Mesendoderm (in vitro differentiated cells): ENCODE measurements at regions not wholly inside any gene's neighbourhood (a gene's known extent, or its start where the extent isn't known, plus 50 kb on each side); places are given as distances from the start of the nearest gene placed in this dataset.
"Not testable (repeated sequence)": the region's sequence is repeated elsewhere in the genome, so short reads cannot be mapped to it uniquely, and the experiment has no call there.

Experiments
- DNase-seq: peaks from one replicate; pipeline ENCODE4 v3.0.0; 2013
- H2AK5ac ChIP-seq: 2 replicates; pipeline ENCODE4 v1.6.1; 2013; ENCODE audit warnings: low read length, inconsistent platforms
- H2BK120ac ChIP-seq: 2 replicates; pipeline ENCODE4 v1.6.1; 2013; ENCODE audit warnings: low read depth, mild to moderate bottlenecking, low read length, moderate library complexity, mixed read lengths
- H2BK15ac ChIP-seq: replicated peaks from 2 replicates; pipeline ENCODE4 v1.6.1; 2013; ENCODE audit warnings: low read depth, mild to moderate bottlenecking, moderate library complexity
- H2BK5ac ChIP-seq: 2 replicates; pipeline ENCODE4 v1.6.1; 2013; ENCODE audit warnings: low read length, inconsistent platforms
- H3K18ac ChIP-seq: 2 replicates; pipeline ENCODE4 v1.6.1; 2013; ENCODE audit warnings: mild to moderate bottlenecking, low read length, mixed read lengths
- H3K23ac ChIP-seq: one replicate; pipeline ENCODE4 v1.6.1; 2013; ENCODE audit warnings: low read length
- H3K27ac ChIP-seq: 2 replicates; pipeline ENCODE4 v1.5.1; 2013; ENCODE audit warnings: low read depth, mild to moderate bottlenecking, inconsistent platforms, low read length, moderate library complexity
- H3K27me3 ChIP-seq: 2 replicates; pipeline ENCODE4 v1.6.1; 2013; ENCODE audit warnings: low read length, control low read depth, mild to moderate bottlenecking, inconsistent platforms; ENCODE audit not compliant: insufficient read depth, poor library complexity
- H3K36me3 ChIP-seq: 2 replicates; pipeline ENCODE4 v1.6.1; 2013; ENCODE audit warnings: low read length, inconsistent platforms; ENCODE audit not compliant: control insufficient read depth, insufficient read depth
- H3K4ac ChIP-seq: one replicate; pipeline ENCODE4 v1.6.1; 2013; ENCODE audit warnings: low read depth, mild to moderate bottlenecking, low read length, moderate library complexity
- H3K4me1 ChIP-seq: 2 replicates; pipeline ENCODE4 v1.6.1; 2013; ENCODE audit warnings: low read depth, low read length, inconsistent platforms; ENCODE audit not compliant: control insufficient read depth
- H3K4me2 ChIP-seq: 2 replicates; pipeline ENCODE4 v1.6.1; 2013; ENCODE audit warnings: low read length
- H3K4me3 ChIP-seq: 2 replicates; pipeline ENCODE4 v1.5.1; 2013; ENCODE audit warnings: mild to moderate bottlenecking, low read length
- H3K56ac ChIP-seq: one replicate; pipeline ENCODE4 v1.6.1; 2013; ENCODE audit warnings: low read length
- H3K79me1 ChIP-seq: 2 replicates; pipeline ENCODE4 v1.6.1; 2013; ENCODE audit warnings: low read length, inconsistent platforms
- H3K79me2 ChIP-seq: 2 replicates; pipeline ENCODE4 v1.6.1; 2013; ENCODE audit warnings: mild to moderate bottlenecking, low read length; ENCODE audit not compliant: control insufficient read depth, insufficient read depth
- H3K9ac ChIP-seq: 2 replicates; pipeline ENCODE4 v1.6.1; 2013; ENCODE audit warnings: low read length, inconsistent platforms
- H4K5ac ChIP-seq: one replicate; pipeline ENCODE4 v1.6.1; 2013; ENCODE audit warnings: low read length
- H4K8ac ChIP-seq: one replicate; pipeline ENCODE4 v1.6.1; 2013; ENCODE audit warnings: low read depth, mild to moderate bottlenecking, control low read depth, low read length, moderate library complexity
- WGBS: extraction: QIAGEN DNeasy Blood & Tissue Kit; methylation state at CpG from one replicate; pipeline ENCODE4 v1.1.7; 2013; ENCODE audit warnings: low lambda C conversion rate, missing lambda C conversion rate; ENCODE audit not compliant: insufficient coverage; ENCODE audit errors: extremely low coverage; 5-methylcytosine and 5-hydroxymethylcytosine counted together

DNA sequence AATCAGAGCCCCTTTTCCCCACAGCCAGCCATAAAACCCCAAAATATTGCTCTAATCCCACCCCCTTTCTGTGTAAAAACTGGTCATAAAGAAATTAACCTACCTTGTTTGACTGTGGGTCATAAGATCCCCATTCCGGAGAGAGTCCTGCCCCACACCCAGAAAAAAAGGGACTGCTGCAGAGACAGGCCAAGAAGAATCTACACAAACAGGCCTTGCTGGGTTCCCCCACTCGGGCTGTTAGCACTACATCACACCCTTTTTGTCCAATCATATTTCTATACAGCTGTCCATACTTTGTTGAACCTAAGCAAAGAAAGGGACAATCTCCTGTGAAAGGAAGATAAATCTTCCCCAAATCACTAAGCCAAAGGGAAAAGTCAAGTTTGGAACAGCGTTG lies 84.4 kb upstream of the MFGE8 start:
- Histone ChIP-seq H3K18ac (no peak overlapping the region), H2BK5ac (no peak overlapping the region), H3K4me1 (no peaks in the 10 kb centered on the region), H3K4me2 (no peak overlapping the region), H3K79me2 (no peaks in the 10 kb centered on the region), H3K23ac (no peak overlapping the region), H2AK5ac (no peak overlapping the region), H2BK120ac (no peak overlapping the region), H3K27me3 (no peaks in the 10 kb centered on the region), H3K56ac (no peak overlapping the region), H3K36me3 (no peaks in the 10 kb centered on the region), H2BK15ac (no peak overlapping the region), H4K5ac (no peak overlapping the region), H3K79me1 (no peaks in the 10 kb centered on the region), H3K27ac (no peak overlapping the region), H3K4ac (no peak overlapping the region), H4K8ac (no peak overlapping the region), H3K4me3 (no peak overlapping the region), H3K9ac (no peak overlapping the region)
- DNase-seq, result no peak
- no CpG with 5 or more reads among the region's 3 CpGs for WGBS

DNA sequence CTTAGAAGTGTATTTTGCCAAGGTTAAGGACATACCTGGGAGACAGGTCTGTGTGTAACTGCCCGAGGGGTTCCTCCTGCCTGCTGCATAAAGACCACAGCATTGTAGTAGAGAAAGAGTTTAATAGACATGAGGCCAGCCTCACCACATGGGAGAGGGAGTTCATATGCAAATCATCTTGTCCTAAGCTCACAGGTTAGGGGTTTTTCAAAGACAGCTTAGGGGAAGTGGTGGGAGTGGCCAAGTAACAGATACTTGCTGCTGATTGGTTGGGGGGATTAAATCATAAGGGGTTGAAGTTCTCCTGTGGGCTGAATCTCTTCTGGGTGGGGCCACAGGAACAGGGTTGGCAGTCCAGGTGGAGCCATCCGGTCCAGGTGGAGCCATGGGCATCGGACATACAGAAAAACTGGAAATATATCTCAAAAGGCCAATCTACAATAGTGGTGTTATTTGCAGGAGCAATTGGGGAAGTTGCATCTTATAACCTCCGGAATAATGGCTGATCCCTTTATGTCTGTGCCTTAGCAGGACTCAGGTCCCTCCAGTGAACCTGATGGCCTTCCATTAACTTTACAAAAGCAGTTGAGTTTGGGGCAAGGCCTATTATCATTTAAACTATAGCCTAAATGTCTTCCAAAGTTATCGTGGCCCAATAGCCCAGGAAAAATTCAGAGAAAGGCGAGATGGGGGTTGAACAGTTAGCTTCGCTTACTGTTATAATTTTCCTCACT lies 86.0 kb upstream of the MFGE8 start:
- Histone ChIP-seq H3K27me3 (no peaks in the 10 kb centered on the region), H3K27ac (no peak overlapping the region), H3K36me3 (no peaks in the 10 kb centered on the region), H3K9ac (no peak overlapping the region), H4K5ac (no peak overlapping the region), H3K4ac (no peak overlapping the region), H3K18ac (no peak overlapping the region), H3K23ac (no peak overlapping the region), H2BK15ac (no peak overlapping the region), H2BK120ac (no peak overlapping the region), H3K4me2 (no peak overlapping the region), H4K8ac (no peak overlapping the region), H2BK5ac (no peak overlapping the region), H3K56ac (no peak overlapping the region), H2AK5ac (no peak overlapping the region), H3K4me1 (no peaks in the 10 kb centered on the region), H3K4me3 (no peak overlapping the region), H3K79me1 (no peaks in the 10 kb centered on the region), H3K79me2 (no peaks in the 10 kb centered on the region)
- WGBS, result no CpG with 5 or more reads among the region's 7 CpGs
- peak; percentile 72 for DNase-seq

DNA sequence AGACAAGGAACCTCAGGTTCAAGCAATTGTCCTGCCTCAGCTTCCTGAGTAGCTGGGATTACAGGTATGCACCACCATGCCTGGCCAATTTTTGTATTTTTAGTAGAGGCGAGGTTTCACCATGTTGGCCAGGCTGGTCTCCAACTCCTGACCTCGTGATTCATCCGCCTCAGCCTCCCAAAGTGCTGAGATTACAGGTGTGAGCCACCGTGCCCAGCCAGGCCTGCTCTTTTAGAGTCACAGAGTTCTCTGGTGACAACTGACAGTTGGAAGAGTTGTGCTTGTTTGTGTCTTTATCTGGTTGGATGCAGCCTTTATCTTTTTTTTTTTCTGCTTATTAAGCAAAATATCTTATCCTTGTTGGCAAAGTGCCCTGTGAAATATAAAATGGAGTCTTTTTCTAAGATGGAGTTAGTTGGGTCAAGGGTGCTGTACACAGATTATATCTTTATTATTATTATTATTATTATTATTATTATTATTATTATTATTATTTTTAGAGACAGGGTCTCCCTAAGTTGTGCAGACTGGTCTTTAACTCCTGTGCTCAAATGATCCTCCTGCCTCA lies 86.5 kb upstream of the ABHD2 start:
- not testable (repeated sequence) for H3K27ac ChIP-seq, H3K4ac ChIP-seq, H3K18ac ChIP-seq, H3K79me2 ChIP-seq, H2BK15ac ChIP-seq, H3K27me3 ChIP-seq, H2AK5ac ChIP-seq, H4K5ac ChIP-seq, H3K79me1 ChIP-seq, H3K23ac ChIP-seq, H3K56ac ChIP-seq, H2BK120ac ChIP-seq, H4K8ac ChIP-seq, H3K9ac ChIP-seq, H3K4me1 ChIP-seq, DNase-seq, H3K4me2 ChIP-seq, H3K4me3 ChIP-seq, H2BK5ac ChIP-seq, H3K36me3 ChIP-seq
- no CpG with 5 or more reads among the region's 4 CpGs for WGBS

DNA sequence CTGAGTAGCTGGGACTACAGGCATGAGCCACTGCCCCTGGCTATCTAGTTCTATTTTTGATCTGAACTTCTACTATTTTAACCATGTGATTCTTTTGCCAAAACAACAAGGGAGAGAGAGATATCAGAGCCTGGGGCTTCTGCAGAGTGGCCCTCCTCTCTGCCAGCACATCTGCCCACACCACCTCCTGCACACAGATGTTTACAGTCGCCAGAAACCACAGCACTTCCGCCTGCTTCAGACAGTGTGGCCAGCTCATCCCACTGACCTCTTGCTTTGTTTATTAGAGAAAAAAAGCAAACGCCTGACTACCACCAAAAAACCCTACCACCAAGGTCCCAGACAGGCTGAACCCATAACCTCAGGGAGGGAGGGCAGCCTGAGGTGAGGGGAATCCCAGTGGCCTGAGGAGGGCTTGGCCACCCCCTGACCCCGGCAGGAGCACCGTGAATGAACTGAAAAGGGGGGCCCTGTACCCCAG lies 85.9 kb upstream of the ABHD2 start:
- Histone ChIP-seq H3K79me2 (no peaks in the 10 kb centered on the region), H4K8ac (no peak overlapping the region), H3K36me3 (no peaks in the 10 kb centered on the region), H3K4me2 (no peak overlapping the region), H3K18ac (no peak overlapping the region), H2BK5ac (no peak overlapping the region), H3K4me1 (no peaks in the 10 kb centered on the region), H3K9ac (no peak overlapping the region), H3K27ac (no peak overlapping the region), H4K5ac (no peak overlapping the region), H3K4me3 (no peak overlapping the region), H3K27me3 (no peaks in the 10 kb centered on the region), H3K56ac (peak overlapping the region; percentile 30), H3K23ac (no peak overlapping the region), H2BK120ac (no peak overlapping the region), H2AK5ac (no peak overlapping the region), H3K4ac (no peak overlapping the region), H3K79me1 (no peaks in the 10 kb centered on the region), H2BK15ac (no peak overlapping the region)
- DNase-seq, result no peak
- no CpG with 5 or more reads among the region's 5 CpGs for WGBS

DNA sequence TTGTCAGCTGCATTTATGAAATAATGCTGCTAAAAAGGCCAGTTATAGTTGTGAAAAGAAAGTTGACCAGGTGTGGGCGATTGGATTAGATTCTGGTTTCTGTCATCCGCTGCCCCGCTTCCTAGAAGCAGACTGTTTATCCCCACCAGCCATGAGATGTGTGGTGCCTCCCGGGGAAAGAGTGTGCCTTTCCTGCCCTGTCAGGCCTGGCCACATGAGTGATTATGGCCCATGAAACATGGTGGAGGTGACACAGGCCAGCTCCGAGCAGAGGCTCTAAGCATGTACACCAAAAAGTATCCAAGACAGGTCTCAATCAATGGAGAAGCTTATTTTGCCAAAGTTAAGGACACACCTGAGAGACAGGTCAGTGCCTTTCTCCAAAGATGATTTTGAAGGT lies 85.4 kb upstream of the ABHD2 start:
- Histone ChIP-seq H3K4me3 (no peak overlapping the region), H3K23ac (no peak overlapping the region), H2BK5ac (no peak overlapping the region), H2BK120ac (no peak overlapping the region), H4K8ac (no peak overlapping the region), H2BK15ac (no peak overlapping the region), H3K4ac (no peak overlapping the region), H3K27me3 (no peaks in the 10 kb centered on the region), H3K56ac (no peak overlapping the region), H3K79me1 (no peaks in the 10 kb centered on the region), H3K18ac (no peak overlapping the region), H3K36me3 (no peaks in the 10 kb centered on the region), H4K5ac (no peak overlapping the region), H3K4me1 (no peaks in the 10 kb centered on the region), H3K79me2 (no peaks in the 10 kb centered on the region), H3K27ac (no peak overlapping the region), H3K9ac (no peak overlapping the region), H2AK5ac (no peak overlapping the region), H3K4me2 (no peak overlapping the region)
- no CpG with 5 or more reads among the region's 5 CpGs for WGBS
- DNase-seq, result no peak
